HG03025 (cell line): ENCODE measurements at regions not wholly inside any gene's neighbourhood (a gene's known extent, or its start where the extent isn't known, plus 50 kb on each side); places are given as distances from the start of the nearest gene placed in this dataset.

Source experiments
- ATAC-seq: cut with Tn5 transposase; IDR thresholded peaks from one replicate; pipeline ENCODE4 v1.9.1; 2021; ENCODE audit warnings: mild to moderate bottlenecking, moderate library complexity; ENCODE audit not compliant: unreplicated experiment, low FRiP score

- no peak for ATAC-seq
These were observed 437.2 kb upstream of the PKDCC start for GRCh38 chr2:41610501-41611190.

GRCh38 chr2:41618754-41619153 lies 429.1 kb upstream of the PKDCC start:
- no peak for ATAC-seq

- no peak for ATAC-seq
These were observed 426.7 kb upstream of the PKDCC start for GRCh38 chr2:41621095-41621494.

GRCh38 chr2:41621563-41621962 lies 426.3 kb upstream of the PKDCC start:
- no peak for ATAC-seq

GRCh38 chr2:41622301-41622700 lies 425.5 kb upstream of the PKDCC start:
- ATAC-seq: no peak

- ATAC-seq: no peak
These were observed 420.9 kb upstream of the PKDCC start for GRCh38 chr2:41626936-41627335.

GRCh38 chr2:41634686-41635085 lies 413.1 kb upstream of the PKDCC start:
- ATAC-seq: no peak

- ATAC-seq: no peak
These were observed 402.9 kb upstream of the PKDCC start for GRCh38 chr2:41644936-41645335.

- no peak for ATAC-seq
These were observed 400.3 kb upstream of the PKDCC start for GRCh38 chr2:41647468-41648050.

- no peak for ATAC-seq
These were observed 390.6 kb upstream of the PKDCC start for GRCh38 chr2:41657226-41657625.

GRCh38 chr2:41659758-41660157 lies 388.1 kb upstream of the PKDCC start:
- ATAC-seq: no peak

- ATAC-seq: no peak
These were observed 385.4 kb upstream of the PKDCC start for GRCh38 chr2:41662461-41662860.

- no peak for ATAC-seq
These were observed 384.8 kb upstream of the PKDCC start for GRCh38 chr2:41663056-41663455.

GRCh38 chr2:41668529-41668928 lies 379.3 kb upstream of the PKDCC start:
- no peak for ATAC-seq

- no peak for ATAC-seq
These were observed 369.2 kb upstream of the PKDCC start for GRCh38 chr2:41678639-41679038.

- no peak for ATAC-seq
These were observed 361.7 kb upstream of the PKDCC start for GRCh38 chr2:41686156-41686555.

GRCh38 chr2:41691561-41691960 lies 356.3 kb upstream of the PKDCC start:
- ATAC-seq: no peak

GRCh38 chr2:41694536-41695049 lies 353.2 kb upstream of the PKDCC start:
- no peak for ATAC-seq

- no peak for ATAC-seq
These were observed 352.4 kb upstream of the PKDCC start for GRCh38 chr2:41695198-41696113.

- ATAC-seq: no peak
These were observed 350.4 kb upstream of the PKDCC start for GRCh38 chr2:41697389-41697788.
